Ovary (tissue), 7 donors: ENCODE measurements at regions not wholly inside any gene's neighbourhood (a gene's known extent, or its start where the extent isn't known, plus 50 kb on each side); places are given as distances from the start of the nearest gene placed in this dataset.

Experiments
- DNase-seq, 5 donors: peaks; one replicate each; pipeline ENCODE4 v3.0.0-alpha.2; 2019 to 2020
- H3K27ac ChIP-seq, 2 donors: fragments of 200-600 bp; one replicate each; pipeline versions ENCODE4 v1.5.1 to v1.8.0; 2019 to 2022
- H3K27me3 ChIP-seq: fragments of 200-600 bp; one replicate; pipeline ENCODE4 v1.8.0; 2022
- H3K36me3 ChIP-seq: fragments of 200-600 bp; sonication (generic); one replicate; pipeline ENCODE4 v1.5.1; 2019
- H3K4me1 ChIP-seq: one replicate; pipeline ENCODE4 v1.8.1; 2013; ENCODE audit warnings: mild to moderate bottlenecking, moderate library complexity; ENCODE audit not compliant: insufficient read depth
- H3K4me3 ChIP-seq: fragments of 200-600 bp; sonication (generic); one replicate; pipeline ENCODE4 v1.5.1; 2017
- H3K9me3 ChIP-seq, 2 donors: fragments of 200-600 bp in 1 of 2; sonication (generic) in 1 of 2; one replicate each; pipeline versions ENCODE4 v1.5.1 to v1.8.1; 2013 to 2019; ENCODE audit warnings: mild to moderate bottlenecking in 1 of 2, moderate library complexity in 1 of 2
- CTCF ChIP-seq, 3 donors: fragments of 450-650 bp in 2 of 3; fragments of 200-600 bp in 1 of 3; IDR thresholded peaks; one replicate each; pipeline versions ENCODE4 v1.5.1 to v1.8.0; 2016 to 2022; ENCODE audit warnings: antibody characterized with exemption in 3 of 3, mild to moderate bottlenecking in 1 of 3
- EP300 ChIP-seq: sonication (generic); formaldehyde crosslinking; IDR thresholded peaks from one replicate; pipeline ENCODE4 v1.6.1; 2017; ENCODE audit warnings: antibody characterized with exemption
- POLR2A ChIP-seq: fragments of 450-650 bp; IDR thresholded peaks from one replicate; pipeline ENCODE4 v1.6.1; 2017; ENCODE audit warnings: antibody characterized with exemption, mild to moderate bottlenecking, moderate library complexity
- WGBS, 3 donors: extraction: QIAGEN DNeasy Blood & Tissue Kit in 1 of 3; methylation state at CpG; one replicate each; pipeline versions ENCODE4 v1.1.5 to v1.1.7; 2013 to 2017; 5-methylcytosine and 5-hydroxymethylcytosine counted together
- intact Hi-C, 4 donors: fragments of 100-400 bp; cut with DNase I; formaldehyde crosslinking; loops; one replicate each; pipeline versions ENCODE4 v1.11.0 to v1.15.1; 2022 to 2023
- donor health status: DM: no; HTN: no; CAD: no; lungs with moderate emphysema.
- donor health status: DM: no; HTN: no; CAD: no.
- donor health status: Bipolar disorder and iron deficiency.
- donor health status: DM: no; HTN: no; CAD: no.
- donor health status: DM: yes; HTN: yes; CAD: no.

GRCh38 chr14:71235875-71236274 lies 328.6 kb downstream of the PCNX1 start:
- H3K4me1 ChIP-seq: no peaks in the 10 kb centered on the region
- H3K36me3 ChIP-seq: no peaks in the 10 kb centered on the region
- H3K27ac ChIP-seq: no peak overlapping the region
- no peak overlapping the region for H3K4me3 ChIP-seq
- 72 to 82% (median 73%) methylated on average over 7 of the region's 7 CpGs for WGBS, 3 donors
- no peaks in the 10 kb centered on the region for H3K9me3 ChIP-seq
- no peak for TF ChIP-seq CTCF (IDR thresholded peaks at IDR 0.05)
- TF ChIP-seq EP300: no peak
- TF ChIP-seq POLR2A: no peak
- DNase-seq: no peak
- intact Hi-C loops: no loop called here
- no peaks in the 10 kb centered on the region for H3K27me3 ChIP-seq

GRCh38 chr14:71236487-71236886 lies 329.2 kb downstream of the PCNX1 start:
- intact Hi-C loops: no loop called here
- WGBS, 3 donors: 87 to 93% (median 88%) methylated on average over 3 of the region's 3 CpGs
- no peak overlapping the region for H3K4me3 ChIP-seq
- DNase-seq: no peak
- no peak overlapping the region for H3K27ac ChIP-seq
- H3K9me3 ChIP-seq: no peaks in the 10 kb centered on the region
- H3K36me3 ChIP-seq: no peaks in the 10 kb centered on the region
- no peaks in the 10 kb centered on the region for H3K27me3 ChIP-seq
- no peak for TF ChIP-seq POLR2A
- no peak for TF ChIP-seq CTCF (IDR thresholded peaks at IDR 0.05)
- no peak for TF ChIP-seq EP300
- H3K4me1 ChIP-seq: no peaks in the 10 kb centered on the region

GRCh38 chr14:71237556-71237955 lies 330.3 kb downstream of the PCNX1 start:
- WGBS, 3 donors: 76 to 89% (median 80%) methylated on average over 4 of the region's 4 CpGs
- no peak for TF ChIP-seq EP300
- TF ChIP-seq POLR2A: no peak
- TF ChIP-seq CTCF (IDR thresholded peaks at IDR 0.05): no peak

GRCh38 chr14:71238835-71239234 lies 331.6 kb downstream of the PCNX1 start:
- no peaks in the 10 kb centered on the region for H3K36me3 ChIP-seq
- no peak for DNase-seq
- H3K4me3 ChIP-seq: no peak overlapping the region
- intact Hi-C loops: no loop called here
- no peak overlapping the region for H3K27ac ChIP-seq
- TF ChIP-seq CTCF (IDR thresholded peaks at IDR 0.05) (no peak), POLR2A (no peak), EP300 (no peak)
- H3K4me1 ChIP-seq: no peaks in the 10 kb centered on the region
- no peaks in the 10 kb centered on the region for H3K9me3 ChIP-seq
- WGBS, 3 donors: 84 to 88% (median 86%) methylated on average over 5 of the region's 5 CpGs
- H3K27me3 ChIP-seq: no peaks in the 10 kb centered on the region

More at GRCh38 chr14:71237556-71237955, 330.3 kb downstream of the PCNX1 start:
- Histone ChIP-seq H3K4me1 (no peaks in the 10 kb centered on the region), H3K4me3 (no peak overlapping the region), H3K27me3 (no peaks in the 10 kb centered on the region), H3K9me3 (no peaks in the 10 kb centered on the region), H3K27ac (no peak overlapping the region), H3K36me3 (no peaks in the 10 kb centered on the region)
- DNase-seq: no peak
- intact Hi-C loops: no loop called here

GRCh38 chr14:71240171-71240570 lies 332.9 kb downstream of the PCNX1 start:
- Histone ChIP-seq H3K36me3 (no peaks in the 10 kb centered on the region), H3K9me3 (no peaks in the 10 kb centered on the region), H3K27me3 (no peaks in the 10 kb centered on the region), H3K4me1 (no peaks in the 10 kb centered on the region), H3K4me3 (no peak overlapping the region), H3K27ac (no peak overlapping the region)
- DNase-seq: no peak
- intact Hi-C loops: no loop called here
- no peak for TF ChIP-seq POLR2A
- WGBS, 3 donors: 55 to 63% (median 55%) methylated on average over 6 of the region's 6 CpGs
